ENCODE measurements at regions not wholly inside any gene's neighbourhood (a gene's known extent, or its start where the extent isn't known, plus 50 kb on each side); places are given as distances from the start of the nearest gene placed in this dataset.

- BruUV-seq (replicated peaks) = no TSS peak
- no peaks in the 10 kb centered on the region for H3K9me1 ChIP-seq (ENCODE audit: control insufficient read depth, insufficient read depth, low read length)
- H3K4me1 ChIP-seq (replicated peaks in 1 of 2; ENCODE audit: control insufficient read depth in 2 of 2, insufficient read depth in 2 of 2, low read length in 2 of 2) = no peaks in the 10 kb centered on the region
- H3K27me3 ChIP-seq (ENCODE audit: control insufficient read depth in 2 of 2, insufficient read depth in 2 of 2, low read length in 2 of 2) = no peaks in the 10 kb centered on the region; a peak in 1 of 5 replicates
- WGBS (ENCODE audit: insufficient coverage, low coverage, missing lambda C conversion rate) = 7% methylated on average over 3 of the region's 3 CpGs
- no peak for DNase-seq (ENCODE audit: extremely low read depth in 1 of 4, low spot score in 3 of 4)
- no peak overlapping the region for H2AFZ ChIP-seq (ENCODE audit: low read depth, low read length)
- H3K27ac ChIP-seq (ENCODE audit: extremely low read depth, low read depth, low read length) = no peak overlapping the region
- FAIRE-seq = no peak
- H4K20me1 ChIP-seq (replicated peaks; ENCODE audit: control insufficient read depth, insufficient read depth, low read length) = no peaks in the 10 kb centered on the region
- no peak for ATAC-seq
- ChIA-PET CTCF (ENCODE audit: low intra/inter-chr PET ratio) (no interaction called here), POLR2A (no interaction called here)
- H3K4me3 ChIP-seq = no peak overlapping the region
- in situ Hi-C loops (cut with MboI) (no loop called here), intact Hi-C loops (cut with micrococcal nuclease) (no loop called here)
- no peaks in the 10 kb centered on the region for H3K9me3 ChIP-seq (replicated peaks; ENCODE audit: control insufficient read depth, insufficient read depth, low read depth, low read length)
- H3K4me2 ChIP-seq (ENCODE audit: insufficient read depth, low read length) = no peak overlapping the region
- H3K79me2 ChIP-seq (ENCODE audit: control insufficient read depth, insufficient read depth, low read length) = no peaks in the 10 kb centered on the region
- no peak overlapping the region for H3K9ac ChIP-seq (ENCODE audit: insufficient read depth in 1 of 2, low read depth in 2 of 2, low read length in 2 of 2)
- H3K36me3 ChIP-seq (ENCODE audit: control insufficient read depth, insufficient read depth, low read length) = no peaks in the 10 kb centered on the region
- TF ChIP-seq PRDM10 (IDR thresholded peaks at IDR 0.05; ENCODE audit: partially characterized antibody) = no peak
- no peak for TF ChIP-seq SIX5 (IDR thresholded peaks at IDR 0.05; ENCODE audit: borderline replicate concordance in 1 of 2, insufficient read depth in 1 of 2, low read depth in 1 of 2, low read length in 2 of 2)
- TF ChIP-seq MYBL2 (IDR thresholded peaks at IDR 0.05; ENCODE audit: low read depth) = no peak
- TF ChIP-seq MYBL2 (CRISPR knock-in tag; IDR thresholded peaks at IDR 0.05; ENCODE audit: borderline replicate concordance) = no peak
- no peak for TF ChIP-seq JUNB (CRISPR knock-in tag; conservative IDR thresholded peaks at IDR 0.05)
- no peak for TF ChIP-seq BRF2 (IDR thresholded peaks at IDR 0.05; ENCODE audit: borderline replicate concordance, insufficient read depth, insufficient read length)
- no peak for TF ChIP-seq HINFP (tag; conservative IDR thresholded peaks at IDR 0.05; ENCODE audit: low read depth)
- no peak for TF ChIP-seq ZNF212 (CRISPR knock-in tag; IDR thresholded peaks at IDR 0.05)
- no peak for TF ChIP-seq PKNOX1 (IDR thresholded peaks at IDR 0.05)
- no peak for TF ChIP-seq ATF2 (CRISPR knock-in tag; IDR thresholded peaks at IDR 0.05)
- no peak for TF ChIP-seq ZC3H8 (IDR thresholded peaks at IDR 0.05)
- TF ChIP-seq POLR2AphosphoS5 (IDR thresholded peaks at IDR 0.05; ENCODE audit: control insufficient read depth, insufficient read depth, low read depth, low read length) = no peak
These were observed 132.5 kb downstream of the RWDD3 start for GRCh38 chr1:95366498-95366897.
